ENCODE measurements at regions not wholly inside any gene's neighbourhood (a gene's known extent, or its start where the extent isn't known, plus 50 kb on each side); places are given as distances from the start of the nearest gene placed in this dataset.

DNA sequence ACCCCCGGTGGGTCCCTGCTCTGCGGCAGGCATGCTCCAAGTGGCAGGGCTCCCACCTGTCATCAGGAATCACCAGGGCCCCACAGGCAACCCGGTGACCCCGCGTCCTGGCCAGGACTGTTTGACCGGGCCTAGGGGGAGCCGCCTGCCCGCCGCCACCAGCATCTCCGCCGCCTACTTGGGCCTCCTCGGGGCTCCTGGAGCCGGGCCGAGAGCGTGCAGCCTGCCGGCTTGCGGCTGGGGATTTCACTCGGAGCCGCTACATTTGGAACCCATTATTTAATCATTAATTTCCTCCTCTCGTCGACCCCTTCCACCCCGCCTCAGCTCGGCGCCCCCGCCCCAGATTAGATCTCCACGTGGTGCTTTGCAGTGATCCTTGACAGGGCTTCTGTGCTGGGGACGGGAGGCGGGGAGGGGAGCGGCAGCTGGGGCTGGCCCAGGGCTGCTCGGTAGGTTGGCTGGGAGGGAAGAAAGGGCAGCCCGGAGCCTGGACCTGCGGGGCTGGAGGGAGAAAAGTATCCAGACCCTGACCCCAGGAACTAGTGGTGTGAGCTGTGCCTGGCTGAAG, 295.4 kb downstream of the CYP26B1 start:
- H3K9me3 ChIP-seq (replicated peaks in 1 of 2; ENCODE audit: control insufficient read depth in 2 of 2, insufficient read depth in 1 of 2, low read depth in 1 of 2, low read length in 2 of 2) = no peaks in the 10 kb centered on the region
- H2BK120ac ChIP-seq (ENCODE audit: low read depth, low read length) = no peak overlapping the region
- no peak overlapping the region for H2BK15ac ChIP-seq (ENCODE audit: low read length)
- H2BK12ac ChIP-seq (ENCODE audit: low read length) = no peak overlapping the region
- H3K18ac ChIP-seq (ENCODE audit: low read length) = peak overlapping the region; percentile 68
- no peak overlapping the region for H3K4me3 ChIP-seq (ENCODE audit: low read length in 2 of 2)
- no CpG with 5 or more reads among the region's 32 CpGs for WGBS, 2 donors (ENCODE audit: extremely low coverage in 2 of 2, insufficient read length in 2 of 2, insufficient replicate concordance in 1 of 2)
- H3K79me1 ChIP-seq (ENCODE audit: low read depth, low read length) = no peaks in the 10 kb centered on the region
- H3K14ac ChIP-seq (ENCODE audit: low read length) = no peak overlapping the region
- H4K91ac ChIP-seq (ENCODE audit: low read depth, low read length, poor library complexity) = no peak overlapping the region
- no peaks in the 10 kb centered on the region for H3K36me3 ChIP-seq (replicated peaks in 1 of 2; ENCODE audit: control insufficient read depth in 2 of 2, insufficient read depth in 2 of 2, low read length in 2 of 2)
- no peak overlapping the region for H2BK5ac ChIP-seq (ENCODE audit: low read length)
- H2AK5ac ChIP-seq (ENCODE audit: low read depth, low read length) = no peak overlapping the region
- H3K4me2 ChIP-seq (ENCODE audit: insufficient read depth, low read length, poor library complexity, severe bottlenecking) = no peak overlapping the region
- no peak overlapping the region for H4K8ac ChIP-seq (ENCODE audit: low read depth, low read length)
- H3K4me1 ChIP-seq (ENCODE audit: control insufficient read depth in 2 of 2, insufficient read depth in 1 of 2, low read depth in 1 of 2, low read length in 2 of 2) = peaks cover 0 to 2% of the 10 kb centered on the region in 2 donors
- DNase-seq (ENCODE audit: low spot score) = no peak
- H2AFZ ChIP-seq (ENCODE audit: low read length) = no peak overlapping the region
- no peak overlapping the region for H3K27ac ChIP-seq (replicated peaks; ENCODE audit: low read length)
- H3K4ac ChIP-seq (ENCODE audit: low read length) = no peak overlapping the region
- H3K9ac ChIP-seq (ENCODE audit: low read depth, low read length, poor library complexity) = no peak overlapping the region
- H3K27me3 ChIP-seq (ENCODE audit: control insufficient read depth in 3 of 3, insufficient read depth in 3 of 3, low read depth in 1 of 3, low read length in 3 of 3) = no peaks in the 10 kb centered on the region
- no peak overlapping the region for H3K23ac ChIP-seq (ENCODE audit: low read depth, low read length, poor library complexity)

- H2BK120ac ChIP-seq (ENCODE audit: low read depth, low read length) = no peak overlapping the region
- H2BK12ac ChIP-seq (ENCODE audit: low read length) = no peak overlapping the region
- H4K8ac ChIP-seq (ENCODE audit: low read depth, low read length) = no peak overlapping the region
- no peak overlapping the region for H3K23ac ChIP-seq (ENCODE audit: low read depth, low read length, poor library complexity)
- no peak overlapping the region for H3K27ac ChIP-seq (replicated peaks; ENCODE audit: low read length)
- no peak overlapping the region for H3K18ac ChIP-seq (ENCODE audit: low read length)
- H3K4ac ChIP-seq (ENCODE audit: low read length) = no peak overlapping the region
- no peak overlapping the region for H2BK5ac ChIP-seq (ENCODE audit: low read length)
- no peak overlapping the region for H4K91ac ChIP-seq (ENCODE audit: low read depth, low read length, poor library complexity)
- H3K4me3 ChIP-seq (ENCODE audit: low read length in 2 of 2) = no peak overlapping the region
- no peaks in the 10 kb centered on the region for H3K9me3 ChIP-seq (replicated peaks in 1 of 2; ENCODE audit: control insufficient read depth in 2 of 2, insufficient read depth in 1 of 2, low read depth in 1 of 2, low read length in 2 of 2)
- DNase-seq (ENCODE audit: low spot score) = no peak
- no CpG with 5 or more reads among the region's 8 CpGs for WGBS, 2 donors (ENCODE audit: extremely low coverage in 2 of 2, insufficient read length in 2 of 2, insufficient replicate concordance in 1 of 2)
- H3K27me3 ChIP-seq (ENCODE audit: control insufficient read depth in 3 of 3, insufficient read depth in 3 of 3, low read depth in 1 of 3, low read length in 3 of 3) = no peaks in the 10 kb centered on the region
- no peaks in the 10 kb centered on the region for H3K36me3 ChIP-seq (replicated peaks in 1 of 2; ENCODE audit: control insufficient read depth in 2 of 2, insufficient read depth in 2 of 2, low read length in 2 of 2)
- no peak overlapping the region for H3K9ac ChIP-seq (ENCODE audit: low read depth, low read length, poor library complexity)
- H3K4me2 ChIP-seq (ENCODE audit: insufficient read depth, low read length, poor library complexity, severe bottlenecking) = no peak overlapping the region
- H3K14ac ChIP-seq (ENCODE audit: low read length) = no peak overlapping the region
- no peak overlapping the region for H2BK15ac ChIP-seq (ENCODE audit: low read length)
- no peak overlapping the region for H2AK5ac ChIP-seq (ENCODE audit: low read depth, low read length)
- H2AFZ ChIP-seq (ENCODE audit: low read length) = no peak overlapping the region
- H3K4me1 ChIP-seq (ENCODE audit: control insufficient read depth in 2 of 2, insufficient read depth in 1 of 2, low read depth in 1 of 2, low read length in 2 of 2) = peaks cover 0 to 2% of the 10 kb centered on the region in 2 donors
- no peaks in the 10 kb centered on the region for H3K79me1 ChIP-seq (ENCODE audit: low read depth, low read length)
Observed at GRCh38 chr2:71851094-71851750, 296.4 kb downstream of the CYP26B1 start.

DNA sequence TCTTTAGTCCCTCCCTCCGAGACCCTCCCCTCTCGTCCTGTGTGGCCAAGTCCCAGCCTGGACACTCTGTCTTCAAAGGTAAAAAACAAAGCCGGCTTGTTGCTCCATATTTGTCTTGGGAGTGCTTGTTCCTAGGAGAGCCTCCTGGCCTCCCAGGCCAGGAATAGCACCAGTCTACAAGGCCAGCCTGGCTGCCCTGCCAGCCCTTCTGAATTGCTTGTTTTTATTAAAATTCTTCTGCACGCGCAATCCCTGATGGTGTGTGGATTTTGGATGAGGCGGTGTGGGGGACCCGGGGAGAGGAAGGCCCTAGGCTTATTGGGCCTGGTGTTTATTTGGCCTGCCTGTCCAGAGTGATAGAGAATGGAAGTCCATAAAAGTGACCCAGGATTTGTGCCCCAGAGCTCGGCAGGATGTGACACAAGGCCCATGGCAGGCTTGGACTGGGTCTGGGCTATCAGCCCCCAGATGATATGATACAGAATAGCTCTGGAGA, 297.3 kb downstream of the CYP26B1 start:
- Histone ChIP-seq H3K9ac (ENCODE audit: low read depth, low read length, poor library complexity) (no peak overlapping the region), H3K4me1 (ENCODE audit: control insufficient read depth in 2 of 2, insufficient read depth in 1 of 2, low read depth in 1 of 2, low read length in 2 of 2) (peaks cover 0 to 2% of the 10 kb centered on the region in 2 donors), H3K14ac (ENCODE audit: low read length) (no peak overlapping the region), H2BK120ac (ENCODE audit: low read depth, low read length) (no peak overlapping the region), H3K27ac (replicated peaks; ENCODE audit: low read length) (no peak overlapping the region), H3K4me3 (ENCODE audit: low read length in 2 of 2) (no peak overlapping the region), H3K36me3 (replicated peaks in 1 of 2; ENCODE audit: control insufficient read depth in 2 of 2, insufficient read depth in 2 of 2, low read length in 2 of 2) (no peaks in the 10 kb centered on the region), H3K79me1 (ENCODE audit: low read depth, low read length) (no peaks in the 10 kb centered on the region), H3K27me3 (ENCODE audit: control insufficient read depth in 3 of 3, insufficient read depth in 3 of 3, low read depth in 1 of 3, low read length in 3 of 3) (no peaks in the 10 kb centered on the region), H3K9me3 (replicated peaks in 1 of 2; ENCODE audit: control insufficient read depth in 2 of 2, insufficient read depth in 1 of 2, low read depth in 1 of 2, low read length in 2 of 2) (no peaks in the 10 kb centered on the region), H4K8ac (ENCODE audit: low read depth, low read length) (no peak overlapping the region), H2AFZ (ENCODE audit: low read length) (no peak overlapping the region), H2AK5ac (ENCODE audit: low read depth, low read length) (no peak overlapping the region), H2BK12ac (ENCODE audit: low read length) (no peak overlapping the region), H3K4me2 (ENCODE audit: insufficient read depth, low read length, poor library complexity, severe bottlenecking) (no peak overlapping the region), H2BK5ac (ENCODE audit: low read length) (no peak overlapping the region), H2BK15ac (ENCODE audit: low read length) (no peak overlapping the region), H3K4ac (ENCODE audit: low read length) (no peak overlapping the region), H4K91ac (ENCODE audit: low read depth, low read length, poor library complexity) (no peak overlapping the region), H3K23ac (ENCODE audit: low read depth, low read length, poor library complexity) (no peak overlapping the region), H3K18ac (ENCODE audit: low read length) (no peak overlapping the region)
- WGBS, 2 donors (ENCODE audit: extremely low coverage in 2 of 2, insufficient read length in 2 of 2, insufficient replicate concordance in 1 of 2) = no CpG with 5 or more reads among the region's 8 CpGs
- DNase-seq (ENCODE audit: low spot score) = no peak

GRCh38 chr2:71849607-71850305, 297.9 kb downstream of the CYP26B1 start:
- Histone ChIP-seq H3K27me3 (ENCODE audit: control insufficient read depth in 3 of 3, insufficient read depth in 3 of 3, low read depth in 1 of 3, low read length in 3 of 3) (no peaks in the 10 kb centered on the region), H3K9me3 (replicated peaks in 1 of 2; ENCODE audit: control insufficient read depth in 2 of 2, insufficient read depth in 1 of 2, low read depth in 1 of 2, low read length in 2 of 2) (no peaks in the 10 kb centered on the region), H3K4ac (ENCODE audit: low read length) (no peak overlapping the region), H2BK5ac (ENCODE audit: low read length) (no peak overlapping the region), H4K91ac (ENCODE audit: low read depth, low read length, poor library complexity) (no peak overlapping the region), H3K4me1 (ENCODE audit: control insufficient read depth in 2 of 2, insufficient read depth in 1 of 2, low read depth in 1 of 2, low read length in 2 of 2) (peaks cover 0 to 2% of the 10 kb centered on the region in 2 donors), H3K18ac (ENCODE audit: low read length) (no peak overlapping the region), H3K23ac (ENCODE audit: low read depth, low read length, poor library complexity) (no peak overlapping the region), H3K79me1 (ENCODE audit: low read depth, low read length) (no peaks in the 10 kb centered on the region), H2AK5ac (ENCODE audit: low read depth, low read length) (no peak overlapping the region), H3K4me3 (ENCODE audit: low read length in 2 of 2) (no peak overlapping the region), H4K8ac (ENCODE audit: low read depth, low read length) (no peak overlapping the region), H3K4me2 (ENCODE audit: insufficient read depth, low read length, poor library complexity, severe bottlenecking) (no peak overlapping the region), H2BK12ac (ENCODE audit: low read length) (no peak overlapping the region), H3K9ac (ENCODE audit: low read depth, low read length, poor library complexity) (no peak overlapping the region), H2BK120ac (ENCODE audit: low read depth, low read length) (no peak overlapping the region), H2BK15ac (ENCODE audit: low read length) (no peak overlapping the region), H3K27ac (replicated peaks; ENCODE audit: low read length) (no peak overlapping the region), H3K36me3 (replicated peaks in 1 of 2; ENCODE audit: control insufficient read depth in 2 of 2, insufficient read depth in 2 of 2, low read length in 2 of 2) (no peaks in the 10 kb centered on the region), H2AFZ (ENCODE audit: low read length) (no peak overlapping the region), H3K14ac (ENCODE audit: low read length) (no peak overlapping the region)
- no peak for DNase-seq (ENCODE audit: low spot score)
- no CpG with 5 or more reads among the region's 10 CpGs for WGBS, 2 donors (ENCODE audit: extremely low coverage in 2 of 2, insufficient read length in 2 of 2, insufficient replicate concordance in 1 of 2)

Measured in neuronal stem cell (in vitro differentiated cells).